ENCODE measurements at regions not wholly inside any gene's neighbourhood (a gene's known extent, or its start where the extent isn't known, plus 50 kb on each side); places are given as distances from the start of the nearest gene placed in this dataset.
"Not testable (repeated sequence)": the region's sequence is repeated elsewhere in the genome, so short reads cannot be mapped to it uniquely, and the experiment has no call there.

GRCh38 chrX:87236830-87237440 is 280.7 kb upstream of the KLHL4 start:
- FAIRE-seq = no peak

- no peak for FAIRE-seq
Measured at GRCh38 chrX:87265518-87265917, 252.1 kb upstream of the KLHL4 start.

DNA sequence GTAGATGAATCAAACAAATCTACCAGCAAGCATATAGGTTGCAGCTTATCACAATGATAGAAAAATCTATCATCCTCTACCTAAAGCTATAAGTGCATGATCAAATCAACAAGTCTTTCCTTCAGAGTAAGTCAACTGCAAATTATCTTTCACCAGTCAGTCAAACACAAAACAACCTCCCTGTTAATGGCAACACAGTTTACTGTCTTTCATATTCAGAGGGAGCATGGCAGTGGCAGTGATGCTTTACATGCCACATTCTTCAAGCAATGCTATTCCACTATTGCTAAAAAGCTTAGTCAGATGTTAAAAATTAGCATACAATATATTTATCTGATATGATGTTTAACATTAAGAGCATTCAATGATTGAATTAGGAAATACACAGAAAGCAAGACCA is 245.1 kb upstream of the KLHL4 start:
- FAIRE-seq = no peak

GRCh38 chrX:87299563-87300160 is 217.9 kb upstream of the KLHL4 start:
- FAIRE-seq = peak; percentile 97

GRCh38 chrX:87310780-87311179 is 206.8 kb upstream of the KLHL4 start:
- no peak for FAIRE-seq

GRCh38 chrX:87327267-87327666 is 190.3 kb upstream of the KLHL4 start:
- no peak for FAIRE-seq

GRCh38 chrX:87337267-87337666 is 180.3 kb upstream of the KLHL4 start:
- FAIRE-seq = no peak

DNA sequence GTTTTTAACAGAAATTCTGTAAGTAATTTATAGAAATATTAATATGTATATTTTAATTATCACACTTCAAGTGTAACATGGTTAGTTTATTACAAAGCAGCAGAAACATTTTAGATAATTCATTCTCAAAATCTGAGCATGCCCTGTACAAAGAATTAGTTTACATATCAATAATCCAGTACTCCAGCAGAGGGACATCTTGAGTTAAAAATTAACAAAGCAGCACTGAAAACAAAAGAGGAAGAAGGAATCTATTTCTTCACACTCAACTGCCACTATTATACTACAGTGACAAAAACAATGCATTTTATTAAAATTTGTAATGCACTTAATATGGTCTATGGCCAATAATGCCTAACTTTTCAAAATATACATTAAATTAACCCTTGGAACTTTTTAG is 179.1 kb upstream of the KLHL4 start:
- FAIRE-seq = peak; percentile 75

GRCh38 chrX:87370865-87371264 is 146.7 kb upstream of the KLHL4 start:
- FAIRE-seq = no peak

GRCh38 chrX:87374324-87374723 is 143.3 kb upstream of the KLHL4 start:
- FAIRE-seq = no peak

- FAIRE-seq = no peak
Measured at GRCh38 chrX:87376896-87377295, 140.7 kb upstream of the KLHL4 start.

- no peak for FAIRE-seq
Measured at GRCh38 chrX:87388381-87388780, 129.2 kb upstream of the KLHL4 start.

GRCh38 chrX:87391742-87392141 is 125.9 kb upstream of the KLHL4 start:
- FAIRE-seq = no peak

DNA sequence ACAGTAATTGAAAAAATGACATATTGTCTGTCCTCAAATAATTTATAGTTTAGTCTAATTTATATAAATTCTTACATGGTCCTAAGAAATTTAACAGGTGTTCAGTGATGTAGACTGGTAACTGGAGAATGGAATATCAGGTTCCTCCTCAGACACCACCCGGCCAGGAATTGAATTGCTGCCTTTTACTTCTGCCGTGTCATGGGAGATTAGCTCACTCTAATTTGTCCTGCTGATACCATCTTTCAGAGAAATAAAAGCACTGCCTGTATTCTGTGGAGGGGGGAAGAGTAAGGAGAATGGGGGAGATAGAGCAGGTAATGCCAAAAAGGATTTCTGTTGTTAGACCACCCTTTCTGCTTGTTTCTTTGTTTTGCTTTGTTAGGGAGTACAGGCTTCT is 125.2 kb upstream of the KLHL4 start:
- no peak for FAIRE-seq

- no peak for FAIRE-seq
Measured at GRCh38 chrX:87397103-87397886, 120.3 kb upstream of the KLHL4 start.

DNA sequence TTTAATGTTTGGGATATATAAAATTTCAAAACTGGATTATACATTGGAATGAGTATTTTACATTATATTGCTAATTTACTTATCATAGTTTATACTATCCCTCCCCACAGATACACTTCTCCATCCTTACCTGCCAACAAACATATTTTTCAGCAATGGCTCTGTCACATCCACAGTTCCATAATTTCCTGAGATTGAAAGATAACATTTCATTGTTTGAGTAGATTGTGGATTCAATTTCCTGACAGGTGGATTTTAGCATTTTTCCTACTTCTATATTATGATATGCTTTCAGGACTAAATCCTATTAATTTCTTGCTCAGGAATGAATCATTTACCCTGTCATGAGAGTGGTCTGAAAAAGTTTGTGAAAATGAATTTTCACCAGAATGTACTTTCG is 115.3 kb upstream of the KLHL4 start:
- no peak for FAIRE-seq

DNA sequence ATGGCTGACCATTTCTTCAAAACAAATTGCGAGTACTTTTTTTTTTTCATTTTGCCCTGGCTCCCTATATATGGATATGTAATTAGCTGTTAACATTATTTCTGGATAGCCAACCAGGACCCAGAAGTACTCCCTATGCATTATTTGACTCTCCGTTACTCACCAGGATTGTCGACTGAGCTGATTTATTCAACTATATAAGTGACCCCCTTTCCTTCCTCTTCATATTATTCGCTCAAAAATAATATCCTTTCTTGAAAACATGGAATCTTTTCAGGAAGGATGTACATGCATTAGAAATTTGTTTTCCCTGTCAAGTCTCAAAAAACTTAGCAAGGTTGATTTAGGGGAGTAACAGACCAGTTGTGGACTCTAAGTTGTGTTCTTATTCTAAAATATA is 114.1 kb upstream of the KLHL4 start:
- FAIRE-seq = no peak

- no peak for FAIRE-seq
Measured at GRCh38 chrX:87409113-87409841, 108.3 kb upstream of the KLHL4 start.

DNA sequence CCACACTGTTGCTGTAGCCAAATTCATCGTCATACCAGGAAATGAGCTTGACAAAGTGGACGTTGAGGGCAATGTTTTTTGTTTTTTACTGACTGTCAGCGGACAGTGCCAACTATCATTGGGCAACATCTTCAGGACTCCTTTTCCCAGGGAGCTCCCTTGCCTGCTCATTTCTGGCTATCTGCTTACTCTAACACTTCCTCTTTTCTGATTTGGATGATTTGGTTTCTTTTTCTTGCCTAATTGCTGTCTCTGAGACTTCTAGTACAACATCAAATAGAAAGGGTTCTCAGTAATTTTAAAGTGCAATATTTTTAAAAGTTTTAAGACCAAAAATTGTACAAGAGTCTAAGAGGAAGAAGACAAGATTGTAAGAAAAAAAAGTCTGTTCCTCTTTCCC is 92.0 kb upstream of the KLHL4 start:
- no peak for FAIRE-seq

GRCh38 chrX:87434618-87435017 is 83.0 kb upstream of the KLHL4 start:
- no peak for FAIRE-seq

DNA sequence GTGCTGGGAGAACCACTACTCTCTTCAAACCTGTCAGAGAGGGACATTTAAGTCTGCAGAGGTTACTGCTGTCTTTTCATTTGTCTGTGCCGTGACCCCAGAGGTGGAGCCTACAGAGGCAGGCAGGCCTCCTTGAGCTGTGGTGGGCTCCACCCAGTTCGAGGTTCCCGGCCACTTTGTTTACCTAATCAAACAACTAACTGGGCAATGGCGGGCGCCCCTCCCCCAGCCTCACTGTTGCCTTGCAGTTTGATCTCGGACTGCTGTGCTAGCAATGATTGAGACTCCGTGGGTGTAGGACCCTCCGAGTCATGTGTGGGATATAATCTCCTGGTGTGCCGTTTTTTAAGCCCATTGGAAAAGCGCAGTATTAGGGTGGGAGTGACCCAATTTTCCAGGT is 69.0 kb upstream of the KLHL4 start:
- FAIRE-seq = not testable (repeated sequence)

GRCh38 chrX:87465757-87466156 is 51.8 kb upstream of the KLHL4 start:
- not testable (repeated sequence) for FAIRE-seq

Measured in islet of Langerhans (tissue), 1 donor.